HepG2 (cell line): ENCODE measurements at regions not wholly inside any gene's neighbourhood (a gene's known extent, or its start where the extent isn't known, plus 50 kb on each side); places are given as distances from the start of the nearest gene placed in this dataset.

Source experiments
- ATAC-seq: fragments of 200-7000 bp; cut with Tn5 transposase; 3 replicates; pipeline ENCODE4 v1.9.1; 2020; ENCODE audit warnings: mild to moderate bottlenecking, moderate library complexity
- BruUV-seq: library from RNA; stranded (reverse); fragments of 400-500 nt; replicated peaks from 2 replicates; lab custom pipeline; 2021; lab: Mats Ljungman, UMichigan
- CTCF ChIA-PET: fragments of 300-600 bp; formaldehyde crosslinking; extraction: SDS; loops from one replicate; lab custom pipeline; 2021; ENCODE audit warnings: low total read pairs, inconsistent platforms, low intra/inter-chr PET ratio; lab: Yijun Ruan, JAX
- POLR2A ChIA-PET: fragments of 350-600 bp; sonication (Branson Sonifier 250); formaldehyde crosslinking; loops from one replicate; lab custom pipeline; 2020; ENCODE audit warnings: antibody characterized with exemption, inconsistent platforms; lab: Yijun Ruan, JAX
- DNase-seq: peaks from one replicate; pipeline ENCODE4 v3.0.0-alpha.2; 2015; ENCODE audit warnings: low spot score
- FAIRE-seq: peaks from 3 replicates; lab custom pipeline; 2011; peaks lifted over from hg19 to GRCh38; lab: Jason Lieb, UNC
- H2AFZ ChIP-seq: one replicate; pipeline ENCODE4 v1.6.1; 2011; ENCODE audit warnings: low read length, inconsistent platforms
- H3K27ac ChIP-seq: fragments of 300-600 bp; 3 replicates; pipeline ENCODE4 v1.8.0; 2011; ENCODE audit warnings: mixed run types, mild to moderate bottlenecking, mixed read lengths, low read length, inconsistent platforms; ENCODE audit not compliant: insufficient read depth; ENCODE audit errors: extremely low read length
- H3K27me3 ChIP-seq, 2 experiments: fragments of 200-600 bp in 1 of 2; 2 replicates in 1 of 2; 3 replicates in 1 of 2; pipeline versions ENCODE4 v1.6.0 to v1.8.0; 2011; ENCODE audit warnings: low read length in 2 of 2, mild to moderate bottlenecking in 2 of 2, moderate library complexity in 2 of 2, inconsistent platforms in 1 of 2; ENCODE audit not compliant: insufficient read depth in 2 of 2, control insufficient read depth in 1 of 2
- H3K36me3 ChIP-seq, 2 experiments: fragments of 200-600 bp in 1 of 2; replicated peaks in 1 of 2; 2 replicates in 1 of 2; 3 replicates in 1 of 2; pipeline versions ENCODE4 v1.5.1 to v1.8.0; 2011; ENCODE audit warnings: low read length in 2 of 2, inconsistent platforms in 1 of 2; ENCODE audit not compliant: insufficient read depth in 2 of 2, control insufficient read depth in 1 of 2
- H3K4me1 ChIP-seq: 2 replicates; pipeline ENCODE4 v1.5.1; 2012; ENCODE audit warnings: low read length, inconsistent platforms; ENCODE audit not compliant: insufficient read depth
- H3K4me2 ChIP-seq: 2 replicates; pipeline ENCODE4 v1.6.0; 2011; ENCODE audit warnings: low read depth, low read length, inconsistent platforms
- H3K4me3 ChIP-seq, 3 experiments: fragments of 200-600 bp in 1 of 3; sonication (generic), shearing (Covaris generic) in 1 of 3; replicated peaks in 1 of 3; 2 replicates each; pipeline ENCODE4 v1.5.1; 2011 to 2016; ENCODE audit warnings: low read length in 3 of 3, inconsistent platforms in 2 of 3, low read depth in 2 of 3, mild to moderate bottlenecking in 2 of 3, control low read depth in 1 of 3, mixed read lengths in 1 of 3; ENCODE audit not compliant: insufficient read depth in 1 of 3
- H3K79me2 ChIP-seq: one replicate; pipeline ENCODE4 v1.6.1; 2011; ENCODE audit warnings: low read length, inconsistent platforms; ENCODE audit not compliant: insufficient read depth
- H3K9ac ChIP-seq: 2 replicates; pipeline ENCODE4 v1.6.0; 2011; ENCODE audit warnings: mild to moderate bottlenecking, low read depth, low read length, inconsistent platforms; ENCODE audit not compliant: insufficient read depth
- H3K9me3 ChIP-seq: 2 replicates; pipeline ENCODE4 v1.5.1; 2012; ENCODE audit warnings: mild to moderate bottlenecking, low read length
- H4K20me1 ChIP-seq: 2 replicates; pipeline ENCODE4 v1.6.0; 2011; ENCODE audit warnings: inconsistent platforms, mild to moderate bottlenecking, low read length, moderate library complexity; ENCODE audit not compliant: insufficient read depth
- EED ChIP-seq: sonication (generic); formaldehyde crosslinking; IDR thresholded peaks from 2 replicates; pipeline ENCODE4 v1.5.0; 2020; ENCODE audit warnings: mild to moderate bottlenecking, missing genetic modification reagents
- FLYWCH1 ChIP-seq: sonication (generic); formaldehyde crosslinking; IDR thresholded peaks from 2 replicates; pipeline ENCODE4 v1.8.1; 2023; ENCODE audit warnings: mild to moderate bottlenecking, missing genetic modification reagents
- JUN ChIP-seq: sonication (generic); formaldehyde crosslinking; IDR thresholded peaks from 2 replicates; pipeline ENCODE4 v1.4.0; 2020; ENCODE audit warnings: mild to moderate bottlenecking, missing genetic modification reagents
- NCOA5 ChIP-seq: sonication (generic); formaldehyde crosslinking; IDR thresholded peaks from 2 replicates; pipeline ENCODE4 v1.4.0; 2020; ENCODE audit warnings: missing genetic modification reagents
- NFIC ChIP-seq: IDR thresholded peaks from 2 replicates; pipeline ENCODE4 v1.6.1; 2012; ENCODE audit warnings: mild to moderate bottlenecking, low read length, inconsistent platforms
- RFX3 ChIP-seq: IDR thresholded peaks from 2 replicates; pipeline ENCODE4 v1.6.1; 2016; ENCODE audit warnings: missing biosample characterization, missing genetic modification reagents
- SALL2 ChIP-seq: sonication (generic); formaldehyde crosslinking; IDR thresholded peaks from 2 replicates; pipeline ENCODE4 v1.8.1; 2023; ENCODE audit warnings: mild to moderate bottlenecking, missing genetic modification reagents, inconsistent platforms
- SIN3A ChIP-seq: IDR thresholded peaks from 2 replicates; pipeline ENCODE4 v1.6.1; 2011; ENCODE audit warnings: low read depth, mild to moderate bottlenecking, control low read depth, low read length, borderline replicate concordance
- SOX6 ChIP-seq, 2 experiments: fragments of 450-650 bp in 1 of 2; sonication (generic) in 1 of 2; formaldehyde crosslinking in 1 of 2; IDR thresholded peaks; 2 replicates each; pipeline versions ENCODE4 v1.4.0 to v1.6.1; 2017 to 2020; ENCODE audit warnings: antibody characterized with exemption in 1 of 2, mild to moderate bottlenecking in 1 of 2, missing genetic modification reagents in 1 of 2
- WGBS: methylation state at CpG from one replicate; pipeline ENCODE4 v1.1.6; 2017; ENCODE audit warnings: low lambda C conversion rate; 5-methylcytosine and 5-hydroxymethylcytosine counted together
- in situ Hi-C: cut with HindIII; loops from 2 replicates; pipeline ENCODE4 v1.10.0; 2017; ENCODE audit warnings: low pct_unique_long_range_greater_than_20kb; ENCODE audit not compliant: extremely low pct_ligation_motif_present
- intact Hi-C: fragments of 100-400 bp; cut with micrococcal nuclease; formaldehyde crosslinking; loops from one replicate; pipeline ENCODE4 v1.10.0; 2022; ENCODE audit not compliant: unreplicated experiment
- TF ChIP-seq, protein P1 (sequence below): sonication (generic); formaldehyde crosslinking; conservative IDR thresholded peaks from 2 replicates; pipeline ENCODE4 v1.8.0; 2022; ENCODE audit warnings: low read depth, missing genetic modification reagents
- TF ChIP-seq, protein P2 (sequence below): sonication (generic); formaldehyde crosslinking; IDR thresholded peaks from 2 replicates; pipeline ENCODE4 v1.8.0; 2022; ENCODE audit warnings: mild to moderate bottlenecking, missing genetic modification reagents; ENCODE audit not compliant: insufficient replicate concordance
- TF ChIP-seq, protein P3 (sequence below): sonication (generic); formaldehyde crosslinking; IDR thresholded peaks from 2 replicates; pipeline ENCODE4 v1.4.0; 2020; ENCODE audit warnings: missing genetic modification reagents, borderline replicate concordance

DNA sequence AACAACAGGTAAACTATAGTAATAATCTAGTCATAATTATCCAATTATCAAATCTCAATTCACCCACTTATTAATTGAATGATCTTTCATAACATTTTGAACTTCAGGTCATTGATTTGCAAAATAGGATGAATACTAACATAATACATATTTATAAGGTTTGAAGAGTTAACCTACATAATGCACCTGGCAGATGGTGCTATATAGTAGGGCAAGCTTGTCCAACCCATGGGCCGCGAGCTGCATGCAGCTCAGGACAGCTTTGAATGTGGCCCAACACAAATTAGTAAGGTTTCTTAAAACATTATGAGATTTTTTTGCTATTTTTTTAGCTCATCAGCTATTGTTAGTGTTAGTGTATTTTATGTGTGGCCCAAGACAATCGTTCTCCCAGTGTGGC lies 815.8 kb upstream of the ID2 start:
- TF ChIP-seq SALL2 (CRISPR knock-in tag): no peak
- TF ChIP-seq SOX6 (IDR thresholded peaks at IDR 0.05): no peak
- no peak for TF ChIP-seq SOX6 (CRISPR knock-in tag; IDR thresholded peaks at IDR 0.05)
- TF ChIP-seq, protein P1, sequence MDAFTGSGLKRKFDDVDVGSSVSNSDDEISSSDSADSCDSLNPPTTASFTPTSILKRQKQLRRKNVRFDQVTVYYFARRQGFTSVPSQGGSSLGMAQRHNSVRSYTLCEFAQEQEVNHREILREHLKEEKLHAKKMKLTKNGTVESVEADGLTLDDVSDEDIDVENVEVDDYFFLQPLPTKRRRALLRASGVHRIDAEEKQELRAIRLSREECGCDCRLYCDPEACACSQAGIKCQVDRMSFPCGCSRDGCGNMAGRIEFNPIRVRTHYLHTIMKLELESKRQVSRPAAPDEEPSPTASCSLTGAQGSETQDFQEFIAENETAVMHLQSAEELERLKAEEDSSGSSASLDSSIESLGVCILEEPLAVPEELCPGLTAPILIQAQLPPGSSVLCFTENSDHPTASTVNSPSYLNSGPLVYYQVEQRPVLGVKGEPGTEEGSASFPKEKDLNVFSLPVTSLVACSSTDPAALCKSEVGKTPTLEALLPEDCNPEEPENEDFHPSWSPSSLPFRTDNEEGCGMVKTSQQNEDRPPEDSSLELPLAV (CRISPR knock-in tag): no peak
- TF ChIP-seq NFIC: no peak
- no peak for TF ChIP-seq JUN
- no peak for TF ChIP-seq SIN3A
- TF ChIP-seq NCOA5 (CRISPR knock-in tag): no peak
- TF ChIP-seq FLYWCH1 (CRISPR knock-in tag): no peak
- TF ChIP-seq RFX3 (CRISPR knock-in tag): no peak
- TF ChIP-seq, protein P2, sequence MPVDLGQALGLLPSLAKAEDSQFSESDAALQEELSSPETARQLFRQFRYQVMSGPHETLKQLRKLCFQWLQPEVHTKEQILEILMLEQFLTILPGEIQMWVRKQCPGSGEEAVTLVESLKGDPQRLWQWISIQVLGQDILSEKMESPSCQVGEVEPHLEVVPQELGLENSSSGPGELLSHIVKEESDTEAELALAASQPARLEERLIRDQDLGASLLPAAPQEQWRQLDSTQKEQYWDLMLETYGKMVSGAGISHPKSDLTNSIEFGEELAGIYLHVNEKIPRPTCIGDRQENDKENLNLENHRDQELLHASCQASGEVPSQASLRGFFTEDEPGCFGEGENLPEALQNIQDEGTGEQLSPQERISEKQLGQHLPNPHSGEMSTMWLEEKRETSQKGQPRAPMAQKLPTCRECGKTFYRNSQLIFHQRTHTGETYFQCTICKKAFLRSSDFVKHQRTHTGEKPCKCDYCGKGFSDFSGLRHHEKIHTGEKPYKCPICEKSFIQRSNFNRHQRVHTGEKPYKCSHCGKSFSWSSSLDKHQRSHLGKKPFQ: no peak
- no peak for TF ChIP-seq EED (CRISPR knock-in tag)
- TF ChIP-seq, protein P3, sequence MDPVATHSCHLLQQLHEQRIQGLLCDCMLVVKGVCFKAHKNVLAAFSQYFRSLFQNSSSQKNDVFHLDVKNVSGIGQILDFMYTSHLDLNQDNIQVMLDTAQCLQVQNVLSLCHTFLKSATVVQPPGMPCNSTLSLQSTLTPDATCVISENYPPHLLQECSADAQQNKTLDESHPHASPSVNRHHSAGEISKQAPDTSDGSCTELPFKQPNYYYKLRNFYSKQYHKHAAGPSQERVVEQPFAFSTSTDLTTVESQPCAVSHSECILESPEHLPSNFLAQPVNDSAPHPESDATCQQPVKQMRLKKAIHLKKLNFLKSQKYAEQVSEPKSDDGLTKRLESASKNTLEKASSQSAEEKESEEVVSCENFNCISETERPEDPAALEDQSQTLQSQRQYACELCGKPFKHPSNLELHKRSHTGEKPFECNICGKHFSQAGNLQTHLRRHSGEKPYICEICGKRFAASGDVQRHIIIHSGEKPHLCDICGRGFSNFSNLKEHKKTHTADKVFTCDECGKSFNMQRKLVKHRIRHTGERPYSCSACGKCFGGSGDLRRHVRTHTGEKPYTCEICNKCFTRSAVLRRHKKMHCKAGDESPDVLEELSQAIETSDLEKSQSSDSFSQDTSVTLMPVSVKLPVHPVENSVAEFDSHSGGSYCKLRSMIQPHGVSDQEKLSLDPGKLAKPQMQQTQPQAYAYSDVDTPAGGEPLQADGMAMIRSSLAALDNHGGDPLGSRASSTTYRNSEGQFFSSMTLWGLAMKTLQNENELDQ: no peak
- Histone ChIP-seq H4K20me1 (no peaks in the 10 kb centered on the region), H3K9me3 (no peaks in the 10 kb centered on the region), H3K4me3 (no peak overlapping the region), H3K79me2 (no peaks in the 10 kb centered on the region), H3K27ac (no peak overlapping the region), H3K4me2 (no peak overlapping the region), H3K36me3 (no peaks in the 10 kb centered on the region), H3K27me3 (no peaks in the 10 kb centered on the region), H2AFZ (no peak overlapping the region), H3K4me1 (no peaks in the 10 kb centered on the region), H3K9ac (no peak overlapping the region)
- ATAC-seq: no peak
- no peak for DNase-seq
- CTCF ChIA-PET: no interaction called here
- FAIRE-seq: no peak
- POLR2A ChIA-PET: no interaction called here
- intact Hi-C loops: no loop called here
- in situ Hi-C loops: no loop called here
- no TSS peak for BruUV-seq
- 33% methylated on average over 3 of the region's 3 CpGs for WGBS
